NCI-H146 (cell line): ENCODE measurements at regions not wholly inside any gene's neighbourhood (a gene's known extent, or its start where the extent isn't known, plus 50 kb on each side); places are given as distances from the start of the nearest gene placed in this dataset.
"Not testable (repeated sequence)": the region's sequence is repeated elsewhere in the genome, so short reads cannot be mapped to it uniquely, and the experiment has no call there.

Experiments
- DNase-seq: peaks from one replicate; lab custom pipeline; 2025; lab: John Stamatoyannopoulos, UW

DNA sequence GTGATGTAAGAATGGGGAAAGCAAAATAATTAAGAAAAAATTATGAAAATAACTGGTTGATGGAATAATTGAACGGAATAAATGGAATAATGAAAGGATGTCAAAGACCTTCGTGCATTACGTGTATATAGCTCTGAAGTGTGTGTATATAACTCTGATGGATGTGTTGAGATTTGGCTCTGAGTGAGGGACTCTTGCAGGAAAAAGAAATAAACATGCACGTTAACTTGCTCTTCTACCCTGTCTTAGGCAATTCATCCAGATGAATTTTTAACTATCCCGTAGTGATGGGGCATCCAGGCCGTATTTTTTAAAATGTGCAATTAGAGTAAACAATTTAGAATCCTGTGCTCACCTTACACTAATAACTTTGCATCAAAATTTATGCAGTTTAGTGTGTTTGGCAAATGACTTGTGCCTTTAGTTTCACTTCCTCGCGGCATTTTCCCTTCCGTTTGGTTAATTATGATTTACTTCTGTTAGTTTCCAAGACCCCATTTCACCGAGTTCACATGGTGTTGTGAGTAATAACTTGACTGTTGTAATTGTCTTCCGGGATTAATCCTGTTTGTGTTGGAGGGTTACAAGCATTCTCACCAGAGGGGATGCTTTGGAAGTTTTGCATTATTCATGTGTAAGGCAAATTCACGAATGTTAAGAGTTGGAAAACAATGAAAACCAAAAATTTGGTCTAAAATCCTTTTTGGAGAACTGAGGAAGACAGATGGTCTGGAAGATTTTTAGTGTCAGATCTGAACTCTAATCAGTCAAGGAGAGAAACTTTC is 256.5 kb upstream of the FAT1 start:
- no peak for DNase-seq

DNA sequence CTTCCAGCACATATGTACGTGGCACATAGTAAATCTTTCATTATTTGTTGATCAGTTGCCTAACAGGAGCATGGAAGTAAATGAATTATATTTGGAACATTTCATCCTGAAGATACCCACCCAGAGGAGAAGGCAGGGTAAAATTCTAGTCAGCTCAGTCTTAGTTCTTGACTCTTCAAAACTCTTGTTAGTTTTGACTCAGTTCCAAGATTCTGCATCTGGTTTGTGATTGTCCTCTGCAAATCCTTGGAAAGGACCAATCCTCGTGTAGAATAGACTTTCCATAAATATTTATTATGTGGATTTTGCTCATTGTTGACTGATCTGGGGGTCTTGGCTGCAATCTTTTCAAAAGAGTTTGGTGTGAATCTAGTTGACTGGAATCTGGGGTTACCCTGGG is 257.5 kb upstream of the FAT1 start:
- DNase-seq, result no peak

DNA sequence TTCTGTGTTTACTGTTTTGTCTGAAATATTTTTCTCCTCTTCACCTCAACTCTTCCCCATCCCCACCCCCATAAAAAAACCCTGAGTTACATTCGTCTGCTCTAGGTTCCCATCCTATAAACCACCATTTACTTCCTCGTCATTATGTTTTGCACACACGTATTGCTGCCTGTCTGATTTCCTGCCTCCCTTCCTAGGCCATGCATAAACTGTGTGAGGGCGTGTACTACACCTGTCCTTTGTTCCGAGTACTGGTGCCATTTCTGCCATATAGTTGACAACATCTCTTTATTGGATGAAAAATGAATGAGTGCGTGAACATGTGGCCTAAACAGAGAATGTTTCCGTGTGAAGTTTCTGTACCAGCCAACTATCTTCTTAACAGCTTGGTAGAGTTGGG is 258.5 kb upstream of the FAT1 start:
- DNase-seq, result no peak

DNA sequence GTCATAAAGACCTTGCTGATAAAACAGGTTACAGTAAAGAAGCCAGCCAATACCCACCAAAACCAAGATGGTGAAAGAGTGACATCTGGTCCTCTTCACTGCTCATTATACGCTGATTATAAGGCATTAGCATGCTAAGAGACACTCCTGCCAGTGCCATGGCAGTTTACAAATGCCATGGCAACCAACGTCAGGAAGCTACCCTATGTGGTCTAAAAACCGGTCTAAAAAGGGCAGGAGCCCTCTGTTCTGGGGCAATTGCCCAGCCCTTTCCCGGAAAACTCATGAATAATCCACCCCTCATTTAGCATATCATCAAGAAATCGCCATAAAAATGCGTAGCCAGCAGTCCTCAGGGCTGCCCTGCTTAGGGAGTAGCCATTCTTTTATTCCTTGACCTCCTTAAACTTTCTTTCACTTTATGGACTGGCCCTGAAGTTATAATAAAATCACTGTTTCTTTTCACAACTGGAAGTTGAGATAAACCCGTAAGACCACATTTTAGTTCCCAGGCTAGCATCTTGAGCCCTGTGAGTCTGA is 260.5 kb upstream of the FAT1 start:
- no peak for DNase-seq

DNA sequence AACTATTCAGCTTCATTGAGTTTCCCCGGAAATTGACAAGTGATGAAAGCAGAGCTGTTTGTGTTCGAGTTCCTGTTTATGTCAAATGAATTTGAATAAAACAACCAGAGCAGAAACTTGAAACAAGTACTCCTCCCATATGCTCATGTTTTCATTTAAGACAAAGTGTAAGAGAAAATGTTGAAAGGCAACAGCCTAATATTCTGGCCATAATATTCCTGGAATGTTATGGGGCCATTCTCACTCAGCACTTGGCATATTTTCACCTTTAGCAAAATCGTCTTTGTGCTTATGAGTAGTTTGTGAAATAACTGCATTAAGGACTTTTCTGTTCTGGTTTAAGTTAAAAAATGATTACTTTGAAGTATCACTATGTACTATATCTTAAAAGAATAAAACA is 276.0 kb upstream of the FAT1 start:
- DNase-seq, result no peak

DNA sequence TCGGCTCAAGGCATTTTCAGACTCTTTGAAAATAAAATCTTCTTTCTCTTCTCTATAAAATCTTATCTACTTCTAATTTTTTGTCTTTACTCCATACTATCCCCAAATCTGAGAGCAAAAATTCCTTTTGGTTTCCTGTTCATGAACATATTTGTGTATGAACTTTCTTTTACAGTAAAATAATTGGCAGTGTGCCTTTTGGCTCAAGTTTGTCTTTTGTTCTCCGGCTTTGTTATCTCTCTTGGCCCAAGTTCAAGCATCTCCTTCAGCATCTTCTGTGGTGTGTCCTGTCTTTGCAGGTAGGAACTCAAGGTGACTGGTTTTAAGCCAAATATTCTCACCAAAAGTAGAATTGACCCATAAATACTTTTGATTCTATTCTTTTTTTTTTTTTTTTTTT is 276.6 kb upstream of the FAT1 start:
- no peak for DNase-seq

DNA sequence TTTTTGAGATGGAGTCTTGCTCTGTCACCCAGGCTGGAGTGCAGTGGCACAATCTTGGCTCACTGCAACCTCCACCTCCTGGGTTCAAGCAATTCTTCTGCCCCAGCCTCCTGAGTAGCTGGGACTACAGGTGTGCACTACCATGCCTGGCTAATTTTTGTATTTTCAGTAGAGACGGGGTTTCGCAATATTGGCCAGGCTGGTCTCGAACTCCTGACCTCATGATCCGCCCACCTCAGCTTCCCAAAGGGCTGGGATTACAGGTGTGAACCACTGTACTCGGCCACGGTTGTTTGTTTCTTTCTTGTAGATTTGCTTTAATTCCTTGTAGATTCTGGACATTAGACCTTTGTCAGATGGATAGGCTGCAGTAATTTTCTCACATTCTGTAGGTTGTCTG is 278.5 kb upstream of the FAT1 start:
- DNase-seq, result not testable (repeated sequence)

DNA sequence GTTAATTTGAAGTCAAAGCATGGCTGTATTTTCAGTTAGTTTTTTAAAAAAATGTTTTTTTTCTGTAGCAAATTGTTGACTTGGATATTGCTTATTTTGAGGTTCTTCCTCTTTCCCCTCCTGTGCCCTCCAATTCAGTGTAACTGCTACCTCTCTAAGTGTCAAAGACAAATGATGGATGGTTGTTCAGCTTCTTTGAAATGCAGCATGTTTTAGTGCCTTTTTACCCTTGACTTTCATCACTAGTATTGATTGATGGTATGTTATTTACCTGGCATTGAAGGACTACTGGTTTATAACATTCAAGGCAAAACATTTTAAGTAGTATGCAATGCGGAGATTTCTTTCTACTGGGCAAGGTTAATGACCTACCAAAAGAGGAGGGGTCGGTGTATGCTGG is 281.0 kb upstream of the FAT1 start:
- DNase-seq, result no peak

DNA sequence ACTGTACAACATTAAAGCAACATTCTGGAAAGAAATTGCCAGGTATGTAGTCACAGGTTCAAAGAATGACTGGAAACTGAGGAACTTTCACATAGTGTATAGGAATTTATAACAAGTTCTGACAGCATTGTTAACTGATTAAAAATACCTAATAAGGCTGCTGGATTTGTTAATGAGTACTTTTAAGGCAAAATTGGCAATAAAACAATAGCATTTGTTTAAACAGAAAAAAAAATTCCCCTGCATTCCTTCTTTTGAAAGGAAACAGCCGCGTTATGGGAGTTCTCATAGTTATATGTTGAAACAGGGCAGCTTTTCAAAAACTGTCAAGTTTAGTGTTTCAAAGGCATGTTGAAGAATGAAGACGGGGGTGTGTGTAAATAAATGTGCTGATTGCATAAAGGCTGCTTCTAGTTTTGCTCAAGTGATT is 282.5 kb upstream of the FAT1 start:
- no peak for DNase-seq

DNA sequence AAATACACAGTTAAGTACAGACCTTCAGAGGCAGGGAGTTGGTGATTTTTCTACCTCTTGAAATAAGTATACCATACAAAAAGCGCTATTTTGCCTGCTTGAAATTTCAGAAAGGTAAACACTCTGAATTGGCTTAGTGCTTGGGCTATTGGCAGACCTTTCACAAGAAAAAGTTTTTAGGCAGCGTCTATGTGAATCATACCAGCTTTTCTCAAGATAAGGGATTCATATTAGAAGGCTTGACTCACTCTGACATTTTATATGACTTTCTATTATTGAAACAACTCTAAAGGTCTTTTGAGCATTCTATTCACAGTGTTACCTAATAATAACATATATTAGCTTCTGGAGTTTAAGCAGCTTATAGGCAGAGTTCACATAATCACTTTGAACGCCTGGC is 286.4 kb upstream of the FAT1 start:
- no peak for DNase-seq

DNA sequence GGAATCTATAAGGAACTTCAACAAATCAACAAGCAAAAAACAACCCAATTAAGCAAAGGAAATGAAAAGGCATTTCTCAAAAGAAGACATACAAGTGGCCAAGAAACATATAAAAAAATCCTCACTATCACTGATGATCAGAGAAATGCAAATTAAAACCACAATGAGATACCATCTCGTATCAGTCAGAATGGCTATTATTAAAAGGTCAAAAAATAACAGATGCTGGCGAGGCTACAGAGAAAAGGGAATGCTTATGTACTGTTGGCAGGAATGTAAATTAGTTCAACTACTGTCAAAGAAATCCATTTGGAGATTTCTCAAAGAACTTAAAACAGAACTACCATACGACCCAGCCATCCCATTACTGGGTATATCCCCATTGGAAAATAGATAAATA is 292.4 kb upstream of the FAT1 start:
- DNase-seq, result no peak

DNA sequence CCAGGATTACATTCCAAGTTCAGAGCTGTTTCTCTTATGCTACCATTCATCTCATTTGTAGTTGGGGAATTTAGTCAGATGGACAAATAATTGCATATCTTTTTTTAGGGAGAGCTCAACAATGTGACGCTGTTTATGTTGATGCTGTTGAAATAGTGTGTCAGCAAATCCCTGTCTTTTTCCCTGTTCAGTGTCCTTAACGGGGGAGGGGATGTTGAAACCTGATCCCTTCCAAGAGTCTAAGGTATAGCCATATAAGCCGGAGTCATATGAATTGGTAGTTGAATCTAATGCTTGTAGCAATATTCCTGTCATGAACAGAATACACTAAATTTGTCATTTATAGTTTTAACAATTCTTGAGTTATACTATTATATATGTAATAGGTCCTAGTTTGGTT is 293.5 kb upstream of the FAT1 start:
- DNase-seq, result no peak

DNA sequence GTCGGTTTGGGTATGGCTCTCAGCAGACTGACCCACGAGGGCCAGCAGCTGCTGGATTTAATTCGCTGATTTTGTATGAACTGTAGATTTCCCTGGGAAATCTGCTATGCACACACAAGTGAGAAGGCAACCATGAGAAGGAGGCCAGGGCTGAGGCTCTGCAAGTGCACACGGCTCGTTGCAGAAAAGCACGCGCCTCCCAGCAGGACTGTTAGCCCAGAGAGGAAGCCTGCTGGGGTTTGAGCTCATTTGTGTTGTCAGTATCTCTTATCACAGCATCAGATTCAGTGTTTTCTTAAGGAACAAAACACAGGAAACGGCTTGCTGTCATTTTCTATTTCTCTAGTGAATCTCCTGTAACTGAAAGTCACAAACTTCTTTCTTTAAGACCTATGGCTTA is 296.2 kb upstream of the FAT1 start:
- no peak for DNase-seq

DNA sequence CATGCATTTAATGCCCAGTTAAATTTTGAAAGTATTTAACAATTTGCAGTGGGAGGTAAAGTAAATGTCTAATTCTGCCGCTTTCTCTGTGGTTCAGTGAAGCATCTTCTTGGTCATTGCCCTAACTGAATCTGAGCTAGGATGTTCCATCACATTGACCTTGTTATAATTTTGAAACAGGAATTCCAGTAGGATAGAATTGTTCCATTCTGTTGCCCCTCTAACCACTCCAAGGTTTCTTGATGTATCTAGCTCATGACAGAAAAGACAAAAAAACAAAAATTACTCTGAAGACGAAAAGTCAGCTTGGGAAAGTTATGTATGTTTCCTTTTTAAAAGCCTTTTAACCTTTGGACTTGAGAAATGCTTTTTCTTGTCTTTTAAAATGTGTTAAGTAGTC is 297.0 kb upstream of the FAT1 start:
- no peak for DNase-seq

DNA sequence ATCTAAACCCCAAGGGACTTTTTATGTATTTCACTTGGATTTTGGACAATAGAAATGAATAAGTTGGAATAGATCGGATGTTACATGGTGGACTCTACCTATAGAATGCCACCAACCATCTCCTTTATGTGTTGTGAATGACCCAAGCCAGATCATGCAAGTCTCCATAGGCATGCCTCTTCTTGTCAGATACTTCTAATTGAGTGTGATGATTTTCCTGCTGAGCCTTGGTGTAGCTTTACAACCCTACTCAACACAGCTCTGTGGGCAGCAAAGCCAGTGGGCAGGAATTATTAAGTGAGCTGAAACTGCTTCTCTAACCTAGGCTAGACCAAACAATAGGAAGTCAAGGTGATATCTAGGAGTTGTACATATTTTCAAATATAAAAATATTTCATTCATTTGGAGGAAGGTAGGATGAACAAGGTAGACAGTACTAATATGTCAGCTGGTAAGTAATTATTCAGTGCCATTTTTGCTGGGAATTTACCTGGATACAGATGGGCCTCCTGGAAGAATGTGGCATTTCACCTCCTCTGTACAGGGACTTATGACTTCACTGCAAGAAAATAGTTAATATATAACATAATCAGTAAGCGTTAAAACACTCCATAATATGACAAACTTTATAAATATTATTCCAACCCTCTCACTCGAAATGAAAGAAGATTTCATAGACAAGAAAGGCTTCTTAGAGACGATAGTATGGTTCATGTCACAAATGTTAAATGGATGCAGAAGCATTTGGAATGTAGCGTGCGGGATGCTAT is 298.0 kb upstream of the FAT1 start:
- no peak for DNase-seq

DNA sequence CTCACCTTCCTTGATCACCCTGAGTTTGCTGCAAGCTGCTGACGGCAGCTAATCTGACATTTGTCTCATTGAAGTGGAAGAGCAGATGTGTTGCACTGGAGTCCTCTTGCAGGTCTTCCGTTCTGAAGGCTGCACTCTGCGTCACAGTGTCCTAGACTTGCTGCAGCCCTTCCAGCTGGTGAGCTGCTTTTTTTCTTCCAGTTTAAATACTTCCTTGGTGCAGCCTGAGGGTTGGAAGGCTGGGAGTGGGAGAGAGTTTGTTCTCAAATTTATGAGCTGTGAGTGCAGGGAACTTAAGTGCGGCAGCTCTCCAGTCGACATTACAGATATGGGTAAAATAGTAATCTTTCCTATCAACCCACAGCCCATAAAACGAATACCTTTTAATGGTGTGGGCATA is 303.6 kb upstream of the FAT1 start:
- no peak for DNase-seq

DNA sequence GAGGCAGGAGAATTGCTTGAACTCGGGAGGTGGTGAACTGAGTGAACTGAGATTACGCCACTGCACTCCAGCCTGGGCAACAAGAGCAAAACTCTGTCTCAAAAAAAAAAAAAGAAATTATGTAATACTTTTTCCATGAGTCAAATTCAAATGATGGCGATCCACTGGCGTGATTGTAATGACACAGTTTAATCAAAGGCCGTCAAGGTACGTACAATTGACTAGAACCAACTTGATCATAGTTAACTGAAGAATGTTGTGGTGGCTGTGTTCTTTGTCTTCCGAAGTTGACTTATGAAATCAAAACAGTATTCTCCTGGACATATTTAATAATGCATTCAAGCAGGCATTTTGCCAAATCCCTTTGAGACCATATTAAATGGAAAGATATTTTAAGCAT is 318.6 kb upstream of the FAT1 start:
- no peak for DNase-seq

DNA sequence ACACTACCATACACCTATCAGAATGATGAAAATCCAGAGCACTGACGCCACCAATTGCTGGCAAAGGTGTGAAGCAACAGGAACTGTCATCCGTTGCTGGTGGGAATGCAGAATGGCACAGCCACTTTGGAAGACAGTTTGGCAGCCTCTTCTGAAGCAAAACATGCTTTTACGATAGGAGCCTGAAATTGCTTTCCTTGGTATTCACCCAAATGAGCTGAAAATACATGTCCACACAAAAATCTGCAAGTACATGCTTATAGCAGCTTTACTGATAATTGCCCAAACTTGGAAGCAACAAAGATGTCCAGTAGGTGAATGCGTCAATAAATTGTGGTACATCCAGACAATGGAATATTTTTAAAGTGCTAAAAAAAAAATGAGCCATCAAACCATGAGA is 322.8 kb upstream of the FAT1 start:
- no peak for DNase-seq

DNA sequence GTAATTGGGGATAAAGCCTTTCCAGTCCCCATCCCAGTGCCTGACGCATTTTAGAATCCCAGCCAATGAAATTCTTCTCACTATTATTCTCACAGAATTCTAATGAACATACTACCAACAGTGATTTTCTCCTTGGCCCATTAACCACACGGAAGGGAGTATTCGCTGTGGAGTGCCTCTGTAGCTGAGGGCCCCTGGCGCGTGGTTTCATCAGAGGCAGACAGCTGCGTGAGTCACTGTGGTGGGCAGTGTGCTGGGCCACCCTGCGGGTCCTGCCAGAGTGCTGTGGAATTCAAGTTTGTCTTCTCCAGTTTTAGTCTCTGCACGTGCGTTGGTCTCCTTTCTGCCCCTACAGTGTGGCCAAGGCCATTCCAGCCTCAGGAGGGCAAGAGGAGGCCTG is 335.4 kb upstream of the FAT1 start:
- no peak for DNase-seq

DNA sequence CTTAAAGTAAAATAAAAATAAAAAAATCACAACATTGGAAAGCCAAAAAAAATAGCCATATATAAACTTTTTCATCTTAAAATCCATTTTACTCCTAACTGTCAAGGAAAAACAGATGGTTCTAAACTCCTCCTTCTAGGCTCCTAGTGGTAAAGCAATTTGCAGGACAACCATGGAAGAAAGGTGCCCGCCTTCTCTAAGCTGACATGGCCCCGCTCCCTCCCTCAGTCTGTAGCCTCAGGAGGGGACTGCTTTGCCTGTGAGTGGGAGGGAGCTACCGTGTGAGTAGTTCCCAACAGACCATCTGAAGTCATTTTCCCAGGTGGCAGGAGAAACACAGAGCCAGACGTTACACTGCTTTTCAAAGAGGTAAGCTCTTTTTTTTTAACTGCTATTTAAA is 336.2 kb upstream of the FAT1 start:
- DNase-seq, result no peak

DNA sequence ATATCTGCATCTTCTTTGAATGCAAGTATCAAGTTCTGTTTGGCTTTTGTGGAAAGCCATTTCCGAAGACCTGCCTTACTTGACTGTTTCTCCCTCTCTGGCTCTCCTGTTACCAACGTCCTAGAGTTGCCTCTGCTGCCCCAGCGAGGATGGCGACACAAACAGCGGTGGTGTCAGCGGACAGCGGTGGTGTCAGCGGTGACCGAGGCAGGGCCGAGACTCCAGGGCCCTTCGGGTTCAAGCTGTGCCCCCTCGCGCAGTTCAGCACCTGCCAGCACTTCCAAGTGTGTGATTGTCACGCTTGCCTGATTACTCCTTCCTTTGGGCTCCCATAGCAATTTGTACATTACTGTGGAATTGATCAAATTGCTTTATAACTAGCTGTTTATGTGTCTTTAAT is 336.9 kb upstream of the FAT1 start:
- no peak for DNase-seq

DNA sequence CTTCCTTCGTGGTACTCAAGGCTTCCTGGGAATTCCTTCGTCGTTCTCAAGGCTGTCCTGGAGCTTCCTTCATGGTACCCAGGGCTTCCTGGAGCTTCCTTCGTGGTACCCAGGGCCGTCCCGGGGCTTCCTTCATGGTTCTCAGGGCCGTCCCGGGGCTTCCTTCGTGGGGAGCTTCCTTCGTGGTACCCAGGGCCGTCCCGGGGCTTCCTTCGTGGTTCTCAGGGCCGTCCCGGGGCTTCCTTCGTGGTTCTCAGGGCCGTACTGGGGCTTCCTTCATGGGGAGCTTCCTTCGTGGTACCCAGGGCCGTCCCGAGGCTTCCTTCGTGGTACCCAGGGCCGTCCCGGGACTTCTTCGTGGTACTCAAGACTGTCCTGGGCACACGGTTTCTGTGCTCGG is 339.6 kb upstream of the FAT1 start:
- no peak for DNase-seq

DNA sequence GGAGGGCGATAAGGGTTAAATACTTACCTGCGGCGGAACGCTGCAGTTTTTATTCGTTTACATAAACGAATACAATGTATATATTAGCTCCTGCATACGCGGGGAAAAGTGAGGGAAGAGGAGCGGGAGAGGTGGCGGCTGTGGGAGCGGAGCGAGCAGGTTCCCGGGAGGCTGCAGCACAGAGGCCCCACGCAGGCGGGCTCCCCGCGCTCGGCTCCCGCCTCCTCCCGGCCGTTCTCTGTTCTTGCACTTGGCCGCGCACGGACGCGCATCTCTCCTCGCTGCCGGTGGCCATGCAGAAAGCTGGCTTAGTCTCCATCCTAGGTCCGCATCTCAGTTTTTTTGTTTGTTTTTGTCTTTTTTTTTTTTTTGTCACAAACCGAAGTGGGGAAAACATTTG is 340.4 kb upstream of the FAT1 start:
- DNase-seq, result no peak

DNA sequence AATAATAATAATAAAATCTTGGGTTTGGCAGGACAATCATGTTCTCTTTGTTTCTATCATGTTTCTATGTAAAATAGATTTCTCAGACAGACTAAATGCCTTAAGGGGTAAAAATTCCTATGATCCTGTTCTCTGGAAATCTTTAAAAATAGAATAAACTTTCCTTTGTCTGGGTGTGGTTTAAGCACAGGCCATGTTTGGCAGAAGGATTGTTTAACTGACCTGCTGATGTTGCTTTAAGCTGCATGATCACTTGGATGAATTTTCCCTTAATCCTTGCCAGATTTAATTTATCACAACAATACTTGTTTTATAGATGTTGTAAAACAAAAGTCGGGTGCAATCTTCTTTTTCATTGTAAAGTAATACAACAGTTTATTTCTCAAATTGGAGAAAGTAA is 341.7 kb upstream of the FAT1 start:
- DNase-seq, result no peak
